GM12872 (cell line): ENCODE measurements at regions not wholly inside any gene's neighbourhood (a gene's known extent, or its start where the extent isn't known, plus 50 kb on each side); places are given as distances from the start of the nearest gene placed in this dataset.

Experiments
- CTCF ChIP-seq: IDR thresholded peaks from 3 replicates; pipeline ENCODE4 v1.5.1; 2011; ENCODE audit warnings: low read depth, mild to moderate bottlenecking, low read length, moderate library complexity; ENCODE audit not compliant: insufficient read depth

DNA sequence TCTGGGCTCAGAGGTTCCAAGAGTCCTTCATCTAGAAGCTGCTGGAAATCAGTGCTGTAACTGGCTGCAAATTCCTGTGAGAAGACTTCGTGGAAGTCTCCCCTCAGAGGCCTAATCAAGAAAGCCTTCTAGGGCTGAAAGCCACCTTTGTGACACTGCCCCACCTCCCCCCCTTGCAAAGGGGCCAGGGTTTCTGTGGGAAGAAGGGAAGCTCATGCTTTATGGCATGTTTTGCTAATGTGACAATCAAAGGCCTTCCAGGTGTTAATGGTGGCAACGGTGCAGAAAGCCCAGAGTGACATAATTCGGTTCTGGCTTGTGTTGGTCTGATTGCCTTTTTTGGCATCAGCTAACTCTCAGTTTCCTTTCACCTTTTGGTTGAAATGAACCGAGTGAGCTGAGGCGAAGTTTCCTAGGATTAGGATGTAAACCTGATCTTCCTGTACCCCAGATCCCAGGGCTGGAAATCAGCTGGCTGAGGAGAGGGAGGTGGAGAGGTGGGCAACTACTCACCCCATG lies 126.9 kb upstream of the TRIB2 start:
- no peak for TF ChIP-seq CTCF

DNA sequence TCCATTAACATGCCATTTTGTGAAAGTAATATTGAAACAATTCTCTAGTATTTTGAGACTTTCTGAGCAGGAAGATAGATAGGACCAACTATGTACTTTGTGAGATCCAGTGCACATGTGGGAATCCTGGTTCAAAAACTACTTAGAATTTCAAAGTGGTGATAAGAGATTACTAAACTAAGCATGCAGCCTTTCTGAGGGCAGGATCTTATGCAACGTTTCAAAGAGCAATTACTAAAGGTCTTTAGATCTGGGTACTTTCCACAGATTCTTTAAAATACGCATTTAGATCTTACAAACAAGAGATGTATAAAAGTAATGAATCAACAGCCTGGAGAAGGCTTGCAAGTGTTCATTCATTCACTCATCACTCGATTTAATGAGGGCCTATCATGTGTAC lies 124.4 kb upstream of the TRIB2 start:
- TF ChIP-seq CTCF = no peak

- TF ChIP-seq CTCF = no peak
Observed at GRCh38 chr2:12594590-12594989, 122.1 kb upstream of the TRIB2 start.

GRCh38 chr2:12596771-12597170 lies 120.0 kb upstream of the TRIB2 start:
- no peak for TF ChIP-seq CTCF

DNA sequence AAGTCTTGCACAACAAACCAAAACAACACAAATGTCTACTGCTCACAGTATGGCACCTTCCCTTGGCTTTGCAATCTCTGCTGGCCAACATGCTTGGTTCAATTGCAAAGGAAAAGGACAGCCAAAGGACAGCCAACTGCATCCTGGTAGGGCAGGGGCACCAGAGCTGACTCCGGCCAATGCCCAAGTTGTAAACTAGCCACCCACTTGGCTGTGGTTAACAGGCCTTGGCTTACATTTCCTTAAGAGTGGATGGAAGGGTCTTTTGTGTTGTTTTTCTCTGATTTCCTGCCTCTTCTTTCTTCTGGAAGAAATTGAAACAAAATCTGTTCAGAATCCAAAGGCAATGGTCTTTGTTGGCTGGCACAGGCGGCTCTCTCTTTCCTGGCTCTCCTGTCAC lies 119.1 kb upstream of the TRIB2 start:
- no peak for TF ChIP-seq CTCF

- no peak for TF ChIP-seq CTCF
Observed at GRCh38 chr2:12602661-12603060, 114.1 kb upstream of the TRIB2 start.

DNA sequence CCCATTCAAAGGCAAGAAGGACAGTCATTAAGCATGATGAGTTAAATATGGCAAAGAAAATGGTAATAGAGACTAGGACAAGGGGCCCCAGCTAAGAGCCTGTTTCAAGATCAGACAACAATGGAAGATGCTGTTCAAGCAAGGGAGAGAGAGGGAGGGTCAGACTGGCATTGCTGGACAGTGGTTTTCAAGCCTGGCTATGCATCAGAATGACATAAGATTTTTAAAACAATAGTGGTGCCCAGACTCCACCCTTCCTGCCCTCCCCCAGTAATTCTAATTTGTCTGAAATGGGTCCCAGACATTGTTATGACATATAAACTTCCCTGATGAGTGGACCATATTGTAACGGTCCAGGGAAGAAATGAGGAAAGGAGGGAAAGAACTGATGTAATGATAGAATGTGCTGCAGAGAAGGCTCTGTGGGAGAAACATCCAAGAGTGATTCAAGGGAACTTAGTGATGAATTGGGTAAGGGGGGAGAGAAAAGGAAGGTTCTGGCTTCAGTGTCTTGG lies 112.9 kb upstream of the TRIB2 start:
- no peak for TF ChIP-seq CTCF
